ENCODE measurements at regions not wholly inside any gene's neighbourhood (a gene's known extent, or its start where the extent isn't known, plus 50 kb on each side); places are given as distances from the start of the nearest gene placed in this dataset.

- TF ChIP-seq CTCF (IDR thresholded peaks at IDR 0.05): no peak
Observed at GRCh38 chr21:35484851-35485250, 435.7 kb upstream of the RUNX1 start.

GRCh38 chr21:35484032-35484431 lies 434.9 kb upstream of the RUNX1 start:
- TF ChIP-seq CTCF (IDR thresholded peaks at IDR 0.05): no peak

GRCh38 chr21:35482933-35483662 lies 434.0 kb upstream of the RUNX1 start:
- no peak for TF ChIP-seq CTCF (IDR thresholded peaks at IDR 0.05)

- TF ChIP-seq CTCF (IDR thresholded peaks at IDR 0.05): no peak
Observed at GRCh38 chr21:35482096-35482495, 433.0 kb upstream of the RUNX1 start.

- TF ChIP-seq CTCF (IDR thresholded peaks at IDR 0.05): no peak
Observed at GRCh38 chr21:35481005-35481404, 431.9 kb upstream of the RUNX1 start.

- no peak for TF ChIP-seq CTCF (IDR thresholded peaks at IDR 0.05)
Observed at GRCh38 chr21:35479529-35479928, 430.4 kb upstream of the RUNX1 start.

- TF ChIP-seq CTCF (IDR thresholded peaks at IDR 0.05): no peak
Observed at GRCh38 chr21:35479065-35479448, 430.0 kb upstream of the RUNX1 start.
